ENCODE measurements at regions not wholly inside any gene's neighbourhood (a gene's known extent, or its start where the extent isn't known, plus 50 kb on each side); places are given as distances from the start of the nearest gene placed in this dataset.
A peak's percentile ranks its signal among the peaks of the same experiment; 100 is the strongest.

DNA sequence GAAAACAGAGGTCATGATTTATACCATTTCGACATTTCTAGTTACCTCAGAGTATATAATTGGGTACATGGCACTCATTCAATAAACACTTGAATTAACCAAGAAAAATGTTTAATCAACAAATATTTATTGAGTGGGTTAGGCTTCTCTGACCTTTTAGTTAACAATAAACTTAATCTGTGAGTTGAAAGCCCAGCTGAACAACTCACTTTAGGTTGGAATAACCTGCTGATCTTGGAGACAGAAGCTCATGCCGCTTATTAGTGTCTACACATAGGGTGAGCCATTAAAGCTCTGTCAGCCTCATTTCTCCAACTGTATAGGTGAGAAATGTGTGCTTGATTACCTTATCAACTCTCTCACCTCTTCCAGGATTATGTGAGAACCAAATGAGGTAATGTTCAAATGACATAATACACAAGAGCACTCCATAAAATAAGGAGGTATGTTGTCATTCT lies 98.2 kb upstream of the DTNBP1 start (continued):
- TF ChIP-seq ZSCAN23 (tag by site-specific recombination; IDR thresholded peaks at IDR 0.05): peak; percentile 73; the same call in 1 of the 2 replicates
- peak; percentile 27; the same call in 1 of the 2 replicates for TF ChIP-seq ZNF664 (tag by site-specific recombination; IDR thresholded peaks at IDR 0.05)
- TF ChIP-seq ZNF623 (tag by site-specific recombination; IDR thresholded peaks at IDR 0.05): no peak
- no peak for TF ChIP-seq GFI1B (tag by site-specific recombination; IDR thresholded peaks at IDR 0.05)
- TF ChIP-seq ZNF610 (tag by site-specific recombination; IDR thresholded peaks at IDR 0.05; ENCODE audit: borderline replicate concordance): no peak
- TF ChIP-seq, protein P1, sequence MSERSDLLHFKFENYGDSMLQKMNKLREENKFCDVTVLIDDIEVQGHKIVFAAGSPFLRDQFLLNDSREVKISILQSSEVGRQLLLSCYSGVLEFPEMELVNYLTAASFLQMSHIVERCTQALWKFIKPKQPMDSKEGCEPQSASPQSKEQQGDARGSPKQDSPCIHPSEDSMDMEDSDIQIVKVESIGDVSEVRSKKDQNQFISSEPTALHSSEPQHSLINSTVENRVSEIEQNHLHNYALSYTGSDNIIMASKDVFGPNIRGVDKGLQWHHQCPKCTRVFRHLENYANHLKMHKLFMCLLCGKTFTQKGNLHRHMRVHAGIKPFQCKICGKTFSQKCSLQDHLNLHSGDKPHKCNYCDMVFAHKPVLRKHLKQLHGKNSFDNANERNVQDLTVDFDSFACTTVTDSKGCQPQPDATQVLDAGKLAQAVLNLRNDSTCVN (tag by site-specific recombination; optimal IDR thresholded peaks at IDR 0.05): no peak
- TF ChIP-seq ZNF37A (tag by site-specific recombination; IDR thresholded peaks at IDR 0.05): no peak
- no peak for TF ChIP-seq ZNF48 (tag by site-specific recombination; IDR thresholded peaks at IDR 0.05)
- no peak for TF ChIP-seq ZNF354C (tag by site-specific recombination; IDR thresholded peaks at IDR 0.05; ENCODE audit: borderline replicate concordance, low read depth)
- TF ChIP-seq, protein P2, sequence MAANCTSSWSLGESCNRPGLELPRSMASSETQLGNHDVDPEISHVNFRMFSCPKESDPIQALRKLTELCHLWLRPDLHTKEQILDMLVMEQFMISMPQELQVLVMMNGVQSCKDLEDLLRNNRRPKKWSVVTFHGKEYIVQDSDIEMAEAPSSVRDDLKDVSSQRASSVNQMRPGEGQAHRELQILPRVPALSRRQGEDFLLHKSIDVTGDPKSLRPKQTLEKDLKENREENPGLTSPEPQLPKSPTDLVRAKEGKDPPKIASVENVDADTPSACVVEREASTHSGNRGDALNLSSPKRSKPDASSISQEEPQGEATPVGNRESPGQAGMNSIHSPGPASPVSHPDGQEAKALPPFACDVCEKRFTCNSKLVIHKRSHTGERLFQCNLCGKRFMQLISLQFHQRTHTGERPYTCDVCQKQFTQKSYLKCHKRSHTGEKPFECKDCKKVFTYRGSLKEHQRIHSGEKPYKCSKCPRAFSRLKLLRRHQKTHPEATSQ (tag by site-specific recombination; IDR thresholded peaks at IDR 0.05): no peak
- no peak for TF ChIP-seq ZNF660 (tag by site-specific recombination; IDR thresholded peaks at IDR 0.05)
- no peak for TF ChIP-seq SP2 (tag by site-specific recombination; IDR thresholded peaks at IDR 0.05)
- no peak for TF ChIP-seq ZNF138 (tag by site-specific recombination; IDR thresholded peaks at IDR 0.05; ENCODE audit: borderline replicate concordance)
- TF ChIP-seq ZNF596 (tag by site-specific recombination; IDR thresholded peaks at IDR 0.05): no peak
- no peak for TF ChIP-seq TRIM28 (IDR thresholded peaks at IDR 0.05; ENCODE audit: borderline replicate concordance, low read length)
- TF ChIP-seq ZNF324 (tag by site-specific recombination; IDR thresholded peaks at IDR 0.05): peak; percentile 44; the same call in 1 of the 2 replicates
- peak; percentile 71 for TF ChIP-seq ZBTB17 (tag by site-specific recombination; IDR thresholded peaks at IDR 0.05)
- TF ChIP-seq ZNF621 (tag by site-specific recombination; IDR thresholded peaks at IDR 0.05): no peak
- TF ChIP-seq, protein P3, sequence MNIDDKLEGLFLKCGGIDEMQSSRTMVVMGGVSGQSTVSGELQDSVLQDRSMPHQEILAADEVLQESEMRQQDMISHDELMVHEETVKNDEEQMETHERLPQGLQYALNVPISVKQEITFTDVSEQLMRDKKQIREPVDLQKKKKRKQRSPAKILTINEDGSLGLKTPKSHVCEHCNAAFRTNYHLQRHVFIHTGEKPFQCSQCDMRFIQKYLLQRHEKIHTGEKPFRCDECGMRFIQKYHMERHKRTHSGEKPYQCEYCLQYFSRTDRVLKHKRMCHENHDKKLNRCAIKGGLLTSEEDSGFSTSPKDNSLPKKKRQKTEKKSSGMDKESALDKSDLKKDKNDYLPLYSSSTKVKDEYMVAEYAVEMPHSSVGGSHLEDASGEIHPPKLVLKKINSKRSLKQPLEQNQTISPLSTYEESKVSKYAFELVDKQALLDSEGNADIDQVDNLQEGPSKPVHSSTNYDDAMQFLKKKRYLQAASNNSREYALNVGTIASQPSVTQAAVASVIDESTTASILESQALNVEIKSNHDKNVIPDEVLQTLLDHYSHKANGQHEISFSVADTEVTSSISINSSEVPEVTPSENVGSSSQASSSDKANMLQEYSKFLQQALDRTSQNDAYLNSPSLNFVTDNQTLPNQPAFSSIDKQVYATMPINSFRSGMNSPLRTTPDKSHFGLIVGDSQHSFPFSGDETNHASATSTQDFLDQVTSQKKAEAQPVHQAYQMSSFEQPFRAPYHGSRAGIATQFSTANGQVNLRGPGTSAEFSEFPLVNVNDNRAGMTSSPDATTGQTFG (tag by site-specific recombination; IDR thresholded peaks at IDR 0.05; ENCODE audit: borderline replicate concordance): no peak
- TF ChIP-seq, protein P4, sequence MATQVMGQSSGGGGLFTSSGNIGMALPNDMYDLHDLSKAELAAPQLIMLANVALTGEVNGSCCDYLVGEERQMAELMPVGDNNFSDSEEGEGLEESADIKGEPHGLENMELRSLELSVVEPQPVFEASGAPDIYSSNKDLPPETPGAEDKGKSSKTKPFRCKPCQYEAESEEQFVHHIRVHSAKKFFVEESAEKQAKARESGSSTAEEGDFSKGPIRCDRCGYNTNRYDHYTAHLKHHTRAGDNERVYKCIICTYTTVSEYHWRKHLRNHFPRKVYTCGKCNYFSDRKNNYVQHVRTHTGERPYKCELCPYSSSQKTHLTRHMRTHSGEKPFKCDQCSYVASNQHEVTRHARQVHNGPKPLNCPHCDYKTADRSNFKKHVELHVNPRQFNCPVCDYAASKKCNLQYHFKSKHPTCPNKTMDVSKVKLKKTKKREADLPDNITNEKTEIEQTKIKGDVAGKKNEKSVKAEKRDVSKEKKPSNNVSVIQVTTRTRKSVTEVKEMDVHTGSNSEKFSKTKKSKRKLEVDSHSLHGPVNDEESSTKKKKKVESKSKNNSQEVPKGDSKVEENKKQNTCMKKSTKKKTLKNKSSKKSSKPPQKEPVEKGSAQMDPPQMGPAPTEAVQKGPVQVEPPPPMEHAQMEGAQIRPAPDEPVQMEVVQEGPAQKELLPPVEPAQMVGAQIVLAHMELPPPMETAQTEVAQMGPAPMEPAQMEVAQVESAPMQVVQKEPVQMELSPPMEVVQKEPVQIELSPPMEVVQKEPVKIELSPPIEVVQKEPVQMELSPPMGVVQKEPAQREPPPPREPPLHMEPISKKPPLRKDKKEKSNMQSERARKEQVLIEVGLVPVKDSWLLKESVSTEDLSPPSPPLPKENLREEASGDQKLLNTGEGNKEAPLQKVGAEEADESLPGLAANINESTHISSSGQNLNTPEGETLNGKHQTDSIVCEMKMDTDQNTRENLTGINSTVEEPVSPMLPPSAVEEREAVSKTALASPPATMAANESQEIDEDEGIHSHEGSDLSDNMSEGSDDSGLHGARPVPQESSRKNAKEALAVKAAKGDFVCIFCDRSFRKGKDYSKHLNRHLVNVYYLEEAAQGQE (tag by site-specific recombination; IDR thresholded peaks at IDR 0.05): no peak
- TF ChIP-seq EGR2 (tag by site-specific recombination; IDR thresholded peaks at IDR 0.05; ENCODE audit: low read depth): no peak
- TF ChIP-seq, protein P5, sequence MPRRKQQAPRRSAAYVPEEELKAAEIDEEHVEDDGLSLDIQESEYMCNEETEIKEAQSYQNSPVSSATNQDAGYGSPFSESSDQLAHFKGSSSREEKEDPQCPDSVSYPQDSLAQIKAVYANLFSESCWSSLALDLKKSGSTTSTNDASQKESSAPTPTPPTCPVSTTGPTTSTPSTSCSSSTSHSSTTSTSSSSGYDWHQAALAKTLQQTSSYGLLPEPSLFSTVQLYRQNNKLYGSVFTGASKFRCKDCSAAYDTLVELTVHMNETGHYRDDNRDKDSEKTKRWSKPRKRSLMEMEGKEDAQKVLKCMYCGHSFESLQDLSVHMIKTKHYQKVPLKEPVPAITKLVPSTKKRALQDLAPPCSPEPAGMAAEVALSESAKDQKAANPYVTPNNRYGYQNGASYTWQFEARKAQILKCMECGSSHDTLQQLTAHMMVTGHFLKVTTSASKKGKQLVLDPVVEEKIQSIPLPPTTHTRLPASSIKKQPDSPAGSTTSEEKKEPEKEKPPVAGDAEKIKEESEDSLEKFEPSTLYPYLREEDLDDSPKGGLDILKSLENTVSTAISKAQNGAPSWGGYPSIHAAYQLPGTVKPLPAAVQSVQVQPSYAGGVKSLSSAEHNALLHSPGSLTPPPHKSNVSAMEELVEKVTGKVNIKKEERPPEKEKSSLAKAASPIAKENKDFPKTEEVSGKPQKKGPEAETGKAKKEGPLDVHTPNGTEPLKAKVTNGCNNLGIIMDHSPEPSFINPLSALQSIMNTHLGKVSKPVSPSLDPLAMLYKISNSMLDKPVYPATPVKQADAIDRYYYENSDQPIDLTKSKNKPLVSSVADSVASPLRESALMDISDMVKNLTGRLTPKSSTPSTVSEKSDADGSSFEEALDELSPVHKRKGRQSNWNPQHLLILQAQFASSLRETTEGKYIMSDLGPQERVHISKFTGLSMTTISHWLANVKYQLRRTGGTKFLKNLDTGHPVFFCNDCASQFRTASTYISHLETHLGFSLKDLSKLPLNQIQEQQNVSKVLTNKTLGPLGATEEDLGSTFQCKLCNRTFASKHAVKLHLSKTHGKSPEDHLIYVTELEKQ (tag by site-specific recombination; IDR thresholded peaks at IDR 0.05; ENCODE audit: borderline replicate concordance): peak; percentile 37; the same call in 1 of the 2 replicates
- 0 out of 2 replicates have a peak, but pooled peaks have one; percentile 32 for TF ChIP-seq SCRT2 (tag by site-specific recombination; IDR thresholded peaks at IDR 0.05)
- TF ChIP-seq, protein P6, sequence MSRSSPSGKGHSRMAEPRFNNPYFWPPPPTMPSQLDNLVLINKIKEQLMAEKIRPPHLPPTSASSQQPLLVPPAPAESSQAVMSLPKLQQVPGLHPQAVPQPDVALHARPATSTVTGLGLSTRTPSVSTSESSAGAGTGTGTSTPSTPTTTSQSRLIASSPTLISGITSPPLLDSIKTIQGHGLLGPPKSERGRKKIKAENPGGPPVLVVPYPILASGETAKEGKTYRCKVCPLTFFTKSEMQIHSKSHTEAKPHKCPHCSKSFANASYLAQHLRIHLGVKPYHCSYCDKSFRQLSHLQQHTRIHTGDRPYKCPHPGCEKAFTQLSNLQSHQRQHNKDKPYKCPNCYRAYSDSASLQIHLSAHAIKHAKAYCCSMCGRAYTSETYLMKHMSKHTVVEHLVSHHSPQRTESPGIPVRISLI (tag by site-specific recombination; IDR thresholded peaks at IDR 0.05): no peak
- TF ChIP-seq ZNF24 (tag by site-specific recombination; IDR thresholded peaks at IDR 0.05): peak; percentile 67
- no peak for TF ChIP-seq YY2 (tag by site-specific recombination; IDR thresholded peaks at IDR 0.05)
- no peak for TF ChIP-seq ZNF544 (tag by site-specific recombination; IDR thresholded peaks at IDR 0.05)
